ENCODE measurements at regions not wholly inside any gene's neighbourhood (a gene's known extent, or its start where the extent isn't known, plus 50 kb on each side); places are given as distances from the start of the nearest gene placed in this dataset.

- no peaks in the 10 kb centered on the region for H4K20me1 ChIP-seq (ENCODE audit: insufficient read depth, low read length)
- CTCF ChIA-PET = no interaction called here
- dilution Hi-C loops (cut with HindIII; ENCODE audit: low sequenced_read_pairs, unreplicated experiment) = no loop called here
These were observed 112.4 kb downstream of the CETN3 start for GRCh38 chr5:90297045-90297764.

More at GRCh38 chr5:90297045-90297764, 112.4 kb downstream of the CETN3 start:
- Histone ChIP-seq H2AK5ac (ENCODE audit: low read depth, low read length) (no peak overlapping the region), H2AK9ac (replicated peaks; ENCODE audit: low read depth, low read length, poor library complexity) (no peak overlapping the region), H3K4me2 (ENCODE audit: low read depth, low read length) (no peak overlapping the region), H2BK15ac (ENCODE audit: low read depth, low read length) (no peak overlapping the region), H3K56ac (ENCODE audit: extremely low read depth, insufficient read depth, low read length) (no peak overlapping the region), H4K91ac (ENCODE audit: insufficient read depth, low read depth, low read length) (no peak overlapping the region), H3K36me3 (ENCODE audit: control insufficient read depth, insufficient read depth, low read length) (no peaks in the 10 kb centered on the region), H4K8ac (ENCODE audit: low read depth in 2 of 2, low read length in 2 of 2) (no peak overlapping the region), H3K79me1 (ENCODE audit: low read depth in 1 of 2, low read length in 2 of 2) (no peaks in the 10 kb centered on the region), H2BK5ac (ENCODE audit: low read depth, low read length, poor library complexity, severe bottlenecking) (no peak overlapping the region), H3K14ac (replicated peaks; ENCODE audit: low read depth, low read length) (no peak overlapping the region), H3K4me3 (ENCODE audit: insufficient read depth, low read depth, low read length) (no peak overlapping the region), H4K5ac (ENCODE audit: low read depth, low read length) (no peak overlapping the region), H3K27ac (ENCODE audit: insufficient read depth, low read length) (no peak overlapping the region), H3K27me3 (ENCODE audit: control insufficient read depth, insufficient read depth, low read length) (no peaks in the 10 kb centered on the region), H3K9me3 (ENCODE audit: control insufficient read depth, insufficient read depth, low read length) (no peaks in the 10 kb centered on the region; the same call in 1 of the 2 replicates), H2BK20ac (ENCODE audit: low read depth, low read length) (no peak overlapping the region), H2BK120ac (ENCODE audit: low read depth, low read length) (no peak overlapping the region), H3K4ac (ENCODE audit: low read depth, low read length) (no peak overlapping the region), H3K9ac (ENCODE audit: low read depth, low read length) (no peak overlapping the region), H3K4me1 (ENCODE audit: control insufficient read depth, insufficient read depth, low read length) (no peaks in the 10 kb centered on the region), H2AFZ (replicated peaks; ENCODE audit: low read length, poor library complexity) (no peak overlapping the region), H3K23ac (ENCODE audit: low read depth, low read length) (no peak overlapping the region), H3K9me1 (ENCODE audit: insufficient read depth, low read length) (no peaks in the 10 kb centered on the region), H3K18ac (ENCODE audit: low read depth, low read length) (no peak overlapping the region)
- intact Hi-C loops (cut with micrococcal nuclease) (no loop called here), in situ Hi-C loops (cut with MboI; ENCODE audit: low sequenced_read_pairs) (no loop called here)
- DNase-seq (no peak), ATAC-seq (ENCODE audit: low read depth) (no peak)
- no TSS peak for BruUV-seq (replicated peaks)
- no CpG with 5 or more reads among the region's 7 CpGs for WGBS, 2 experiments (ENCODE audit: extremely low coverage in 2 of 2, insufficient read length in 1 of 2)
- POLR2A ChIA-PET (ENCODE audit: unreplicated experiment) = no interaction called here
- TF ChIP-seq CHD1 (IDR thresholded peaks at IDR 0.05; ENCODE audit: low read depth, low read length) (no peak), USF2 (IDR thresholded peaks at IDR 0.05; ENCODE audit: low read depth, low read length) (no peak), MAFK (IDR thresholded peaks at IDR 0.05; ENCODE audit: low read depth, low read length) (no peak), BHLHE40 (IDR thresholded peaks at IDR 0.05; ENCODE audit: low read depth, low read length) (no peak), NFE2L2 (IDR thresholded peaks at IDR 0.05; ENCODE audit: low read depth, low read length) (no peak), CTCF (conservative IDR thresholded peaks at IDR 0.05; ENCODE audit: low read depth, low read length) (no peak), FOS (IDR thresholded peaks at IDR 0.05; ENCODE audit: low read depth, low read length) (no peak), RCOR1 (IDR thresholded peaks at IDR 0.05; ENCODE audit: insufficient replicate concordance, low read length) (no peak), MAZ (IDR thresholded peaks at IDR 0.05; ENCODE audit: borderline replicate concordance, low read depth, low read length) (no peak)
